ENCODE measurements at regions not wholly inside any gene's neighbourhood (a gene's known extent, or its start where the extent isn't known, plus 50 kb on each side); places are given as distances from the start of the nearest gene placed in this dataset.

DNA sequence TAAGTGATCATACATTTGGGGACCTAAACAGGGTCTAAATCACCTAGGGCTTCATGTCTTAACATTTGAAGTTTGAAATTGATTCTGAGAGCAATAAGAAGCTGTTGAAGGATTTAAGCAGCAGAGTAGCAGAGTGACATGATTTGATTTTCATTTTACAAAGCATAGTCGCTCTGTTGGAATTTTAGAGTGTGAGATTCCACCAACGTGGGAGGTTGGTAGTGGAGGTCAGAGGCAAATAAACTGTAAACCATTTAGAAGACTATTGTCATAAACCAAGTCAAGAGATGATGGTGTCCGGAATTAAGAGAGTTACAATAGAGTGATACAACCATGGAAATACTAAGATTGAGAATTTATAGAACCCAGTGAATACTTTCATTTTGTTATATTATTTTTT lies 52.7 kb upstream of the ZDHHC17 start:
- DNase-seq, result no peak

DNA sequence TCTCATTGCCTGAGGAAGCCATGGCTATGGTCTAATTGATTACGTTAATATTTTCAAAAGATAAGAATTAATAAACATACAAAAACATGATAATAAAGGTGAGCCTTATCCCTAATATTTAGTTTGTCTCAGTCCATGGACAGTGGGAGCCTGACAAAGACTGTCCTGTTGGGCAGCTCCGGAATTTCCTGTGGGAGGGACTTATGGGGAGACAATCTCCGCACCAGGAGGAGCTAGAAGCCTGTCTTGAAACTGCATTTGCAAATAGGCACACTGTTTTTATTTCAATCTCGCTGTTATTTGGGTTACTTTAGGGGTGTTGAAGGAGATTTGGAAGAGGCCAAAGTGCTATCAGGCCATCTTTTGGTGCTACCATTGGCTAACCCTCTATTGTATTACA lies 50.8 kb upstream of the ZDHHC17 start:
- no peak for DNase-seq

DNA sequence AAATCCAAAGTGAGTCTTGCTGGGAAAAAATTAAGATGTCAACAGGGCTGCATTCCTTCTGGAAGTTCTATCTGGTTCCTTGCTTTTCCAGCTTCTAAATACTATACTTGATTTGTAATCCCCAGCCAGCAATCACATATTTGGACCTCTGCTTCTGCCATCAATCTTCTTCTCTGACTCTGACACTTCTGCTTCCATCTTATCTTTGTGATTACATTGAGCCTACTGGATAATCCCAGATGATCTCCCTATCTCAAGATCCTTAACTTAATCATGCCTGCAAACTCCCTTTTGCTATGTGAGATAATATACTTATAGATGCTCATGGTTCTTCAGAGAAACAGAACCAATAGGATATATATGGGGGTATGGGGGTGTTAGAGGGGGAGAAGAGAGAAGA lies 49.9 kb upstream of the ZDHHC17 start:
- DNase-seq, result no peak

Measured in activated T-cell treated with anti-CD3 and anti-CD28 coated beads, Interleukin-2, amount 50 U/mL, for 48 hours (primary cell).